GM12875 (cell line): ENCODE measurements at regions not wholly inside any gene's neighbourhood (a gene's known extent, or its start where the extent isn't known, plus 50 kb on each side); places are given as distances from the start of the nearest gene placed in this dataset.

Experiments used
- H3K4me3 ChIP-seq: one replicate; pipeline ENCODE4 v1.5.1; 2011; ENCODE audit warnings: low read depth, low read length, control low read depth
- CTCF ChIP-seq: IDR thresholded peaks from 2 replicates; pipeline ENCODE4 v1.5.1; 2011; ENCODE audit warnings: low read depth, mild to moderate bottlenecking, control low read depth, inconsistent platforms, low read length, moderate library complexity, borderline replicate concordance; ENCODE audit not compliant: insufficient read depth

GRCh38 chr12:89895591-89895990, 187.0 kb upstream of the ATP2B1 start:
- no peak overlapping the region for H3K4me3 ChIP-seq
- TF ChIP-seq CTCF = no peak

- H3K4me3 ChIP-seq = no peak overlapping the region
- no peak for TF ChIP-seq CTCF
Observed at GRCh38 chr12:89895101-89895500, 186.5 kb upstream of the ATP2B1 start.

DNA sequence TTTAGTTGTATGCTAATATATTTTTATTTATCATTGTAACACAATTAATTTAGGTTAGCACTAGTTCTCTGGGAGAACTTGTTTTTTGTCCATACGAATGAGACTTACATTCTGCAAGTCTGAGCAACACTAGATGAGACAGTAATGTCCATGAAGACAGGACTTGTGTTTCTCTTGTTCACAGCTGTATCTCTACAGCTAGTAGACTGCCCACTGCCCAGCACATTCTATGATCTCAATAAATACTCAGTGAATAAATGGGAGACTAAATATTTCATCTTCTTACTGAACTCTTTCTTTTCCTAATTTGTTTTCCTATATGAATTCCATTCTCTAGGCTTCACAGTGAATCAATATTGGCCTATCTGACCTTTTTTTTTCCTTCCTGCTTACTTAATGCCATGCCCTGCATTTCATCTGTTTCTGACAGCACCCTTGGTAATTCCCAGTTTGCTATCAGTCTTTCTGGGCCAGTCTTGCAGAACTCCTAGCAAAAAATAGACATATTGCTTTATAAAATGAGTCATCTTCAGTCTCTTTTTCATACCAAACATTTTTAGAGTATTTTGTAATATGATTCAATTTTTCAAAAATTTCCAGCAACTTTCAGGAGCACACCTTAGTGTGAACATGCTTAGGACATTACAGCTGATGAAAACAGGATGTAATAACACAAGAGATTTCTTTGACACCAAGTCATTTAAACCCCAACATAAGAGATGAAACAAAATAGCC, 185.5 kb upstream of the ATP2B1 start:
- TF ChIP-seq CTCF = no peak
- no peak overlapping the region for H3K4me3 ChIP-seq

GRCh38 chr12:89892436-89892835, 183.8 kb upstream of the ATP2B1 start:
- TF ChIP-seq CTCF = no peak
- H3K4me3 ChIP-seq = no peak overlapping the region

DNA sequence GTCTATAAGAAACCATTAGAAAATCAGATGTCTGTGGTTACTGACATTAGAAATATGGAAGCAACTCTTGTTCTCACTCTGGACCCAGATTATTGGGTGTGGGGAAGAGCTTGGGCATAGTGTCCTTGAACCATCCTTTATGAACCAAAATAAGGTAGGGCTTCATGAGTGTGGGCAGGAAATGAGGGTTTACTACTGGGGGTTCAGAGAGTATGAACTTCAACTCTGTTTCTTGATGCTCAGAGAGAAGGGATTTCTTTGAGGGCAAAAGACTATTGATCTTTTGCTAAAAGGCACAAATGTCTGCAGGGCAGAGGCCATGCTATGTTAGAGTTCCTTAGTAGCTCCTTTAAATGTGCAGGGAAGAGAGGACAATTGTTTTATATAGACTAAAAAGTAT, 183.3 kb upstream of the ATP2B1 start:
- no peak overlapping the region for H3K4me3 ChIP-seq
- no peak for TF ChIP-seq CTCF

DNA sequence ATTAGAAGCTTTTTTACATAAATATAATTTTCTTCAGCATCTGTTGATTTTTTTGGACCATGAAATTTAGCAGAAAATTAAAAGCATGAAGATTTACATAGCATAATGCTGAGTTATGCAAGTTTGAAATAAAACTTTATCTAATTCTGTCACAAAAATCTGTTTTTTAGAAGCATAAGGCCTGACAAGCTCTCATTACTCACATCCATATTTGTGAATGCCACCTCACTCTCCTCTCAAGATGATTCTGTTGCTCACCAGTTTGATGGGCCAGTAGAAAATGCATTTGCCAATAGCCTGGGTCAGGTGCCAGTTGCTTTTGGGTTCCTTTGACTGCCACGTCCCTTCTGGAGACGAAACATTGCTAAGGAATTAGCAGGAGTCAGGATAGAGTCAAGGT, 181.5 kb upstream of the ATP2B1 start:
- TF ChIP-seq CTCF = no peak
- no peak overlapping the region for H3K4me3 ChIP-seq

GRCh38 chr12:89889062-89889461, 180.4 kb upstream of the ATP2B1 start:
- TF ChIP-seq CTCF = no peak
- H3K4me3 ChIP-seq = no peak overlapping the region
